ENCODE measurements at regions not wholly inside any gene's neighbourhood (a gene's known extent, or its start where the extent isn't known, plus 50 kb on each side); places are given as distances from the start of the nearest gene placed in this dataset.

- TF ChIP-seq EP300 (IDR thresholded peaks at IDR 0.05) (no peak), POLR2A (IDR thresholded peaks at IDR 0.05) (no peak), CTCF (IDR thresholded peaks at IDR 0.05) (no peak)
Measured at GRCh38 chr1:8086055-8086454, 59.9 kb upstream of the ERRFI1 start.

Data from tibial nerve (tissue), 4 donors.